NCI-H2029 (cell line): ENCODE measurements at regions not wholly inside any gene's neighbourhood (a gene's known extent, or its start where the extent isn't known, plus 50 kb on each side); places are given as distances from the start of the nearest gene placed in this dataset.
"Not testable (repeated sequence)": the region's sequence is repeated elsewhere in the genome, so short reads cannot be mapped to it uniquely, and the experiment has no call there.

Experiments used
- DNase-seq: peaks from one replicate; lab custom pipeline; 2025; lab: John Stamatoyannopoulos, UW

- DNase-seq, result no peak
Observed at GRCh38 chr22:26806445-26807175, 149.2 kb downstream of the MIAT start.

- DNase-seq, result no peak
Observed at GRCh38 chr22:26811647-26811992, 154.2 kb downstream of the MIAT start.

- no peak for DNase-seq
Observed at GRCh38 chr22:26812731-26813130, 155.3 kb downstream of the MIAT start.

- DNase-seq, result no peak
Observed at GRCh38 chr22:26816726-26817125, 159.3 kb downstream of the MIAT start.

- DNase-seq, result no peak
Observed at GRCh38 chr22:26817926-26818325, 160.5 kb downstream of the MIAT start.

- no peak for DNase-seq
Observed at GRCh38 chr22:26821854-26822253, 164.5 kb downstream of the MIAT start.

- DNase-seq, result no peak
Observed at GRCh38 chr22:26822313-26822712, 164.9 kb downstream of the MIAT start.

- no peak for DNase-seq
Observed at GRCh38 chr22:26823966-26824365, 166.6 kb downstream of the MIAT start.

GRCh38 chr22:26825960-26826935 is 168.9 kb downstream of the MIAT start:
- DNase-seq, result no peak

- DNase-seq, result no peak
Observed at GRCh38 chr22:26827611-26828010, 170.2 kb downstream of the MIAT start.

- no peak for DNase-seq
Observed at GRCh38 chr22:26828311-26828710, 170.9 kb downstream of the MIAT start.

- DNase-seq, result no peak
Observed at GRCh38 chr22:26830837-26831236, 173.4 kb downstream of the MIAT start.

- no peak for DNase-seq
Observed at GRCh38 chr22:26835023-26835422, 177.6 kb downstream of the MIAT start.

GRCh38 chr22:26835929-26836528 is 178.6 kb downstream of the MIAT start:
- no peak for DNase-seq

- no peak for DNase-seq
Observed at GRCh38 chr22:26837784-26838470, 180.5 kb downstream of the MIAT start.

GRCh38 chr22:26838471-26838825 is 181.1 kb downstream of the MIAT start:
- no peak for DNase-seq

GRCh38 chr22:26839216-26839615 is 181.8 kb downstream of the MIAT start:
- DNase-seq, result no peak

- not testable (repeated sequence) for DNase-seq
Observed at GRCh38 chr22:26840770-26841169, 183.4 kb downstream of the MIAT start.

GRCh38 chr22:26842103-26842502 is 184.7 kb downstream of the MIAT start:
- DNase-seq, result no peak

- peak; percentile 74 for DNase-seq
Observed at GRCh38 chr22:26845021-26845743, 187.8 kb downstream of the MIAT start.

GRCh38 chr22:26846076-26846475 is 188.7 kb downstream of the MIAT start:
- DNase-seq, result no peak

GRCh38 chr22:26846645-26847044 is 189.3 kb downstream of the MIAT start:
- no peak for DNase-seq
